IMR-90 (cell line): ENCODE measurements at regions not wholly inside any gene's neighbourhood (a gene's known extent, or its start where the extent isn't known, plus 50 kb on each side); places are given as distances from the start of the nearest gene placed in this dataset.

ENCODE experiments used
- ATAC-seq: fragments of 200-7000 bp; cut with Tn5 transposase; 2 replicates; pipeline ENCODE4 v1.9.1; 2020; ENCODE audit warnings: low read depth, mild to moderate bottlenecking, moderate library complexity
- BruUV-seq: library from RNA; stranded (reverse); fragments of 400-500 nt; replicated peaks from 2 replicates; lab custom pipeline; 2021; lab: Mats Ljungman, UMichigan
- CTCF ChIA-PET: fragments of 300-600 bp; formaldehyde crosslinking; extraction: SDS; loops from one replicate; lab custom pipeline; 2021; ENCODE audit warnings: antibody characterized with exemption; lab: Yijun Ruan, JAX
- POLR2A ChIA-PET: fragments of 300-600 bp; sonication (Branson Sonifier 250); formaldehyde crosslinking; loops from one replicate; lab custom pipeline; 2022; ENCODE audit warnings: antibody characterized with exemption; ENCODE audit not compliant: unreplicated experiment; lab: Charles Lee
- DNase-seq: peaks from one replicate; pipeline ENCODE4 v3.0.0; 2013
- H2AFZ ChIP-seq: replicated peaks from 2 replicates; pipeline ENCODE3; 2013; ENCODE audit warnings: low read length, mild to moderate bottlenecking; ENCODE audit not compliant: poor library complexity
- H2AK5ac ChIP-seq: 2 replicates; pipeline ENCODE4 v1.6.1; 2013; ENCODE audit warnings: low read depth, low read length, inconsistent platforms
- H2AK9ac ChIP-seq: replicated peaks from 2 replicates; pipeline ENCODE3; 2013; ENCODE audit warnings: mild to moderate bottlenecking, low read depth, low read length, moderate library complexity; ENCODE audit not compliant: poor library complexity
- H2BK120ac ChIP-seq: 2 replicates; pipeline ENCODE4 v1.6.1; 2013; ENCODE audit warnings: low read depth, low read length, inconsistent platforms
- H2BK15ac ChIP-seq: 3 replicates; pipeline ENCODE4 v1.6.1; 2013; ENCODE audit warnings: low read depth, low read length, inconsistent platforms
- H2BK20ac ChIP-seq: 2 replicates; pipeline ENCODE4 v1.6.1; 2013; ENCODE audit warnings: low read depth, mild to moderate bottlenecking, inconsistent platforms, low read length, moderate library complexity
- H2BK5ac ChIP-seq: 2 replicates; pipeline ENCODE4 v1.6.1; 2013; ENCODE audit warnings: mild to moderate bottlenecking, low read depth, low read length, inconsistent platforms; ENCODE audit not compliant: poor library complexity, severe bottlenecking
- H3K14ac ChIP-seq: replicated peaks from 2 replicates; pipeline ENCODE4 v1.6.1; 2013; ENCODE audit warnings: low read depth, low read length, inconsistent platforms
- H3K18ac ChIP-seq: 2 replicates; pipeline ENCODE4 v1.6.1; 2013; ENCODE audit warnings: low read depth, low read length, control low read depth
- H3K23ac ChIP-seq: 2 replicates; pipeline ENCODE4 v1.6.1; 2013; ENCODE audit warnings: low read depth, low read length, inconsistent platforms
- H3K27ac ChIP-seq: 2 replicates; pipeline ENCODE4 v1.5.1; 2013; ENCODE audit warnings: mild to moderate bottlenecking, control low read depth, low read length; ENCODE audit not compliant: insufficient read depth
- H3K27me3 ChIP-seq: 2 replicates; pipeline ENCODE4 v1.6.1; 2013; ENCODE audit warnings: low read length; ENCODE audit not compliant: control insufficient read depth, insufficient read depth
- H3K36me3 ChIP-seq: 2 replicates; pipeline ENCODE4 v1.6.1; 2013; ENCODE audit warnings: low read length, mixed read lengths; ENCODE audit not compliant: control insufficient read depth, insufficient read depth
- H3K4ac ChIP-seq: 2 replicates; pipeline ENCODE4 v1.6.1; 2013; ENCODE audit warnings: low read depth, low read length, inconsistent platforms
- H3K4me1 ChIP-seq: 2 replicates; pipeline ENCODE4 v1.6.1; 2013; ENCODE audit warnings: low read length, mixed read lengths; ENCODE audit not compliant: control insufficient read depth, insufficient read depth
- H3K4me2 ChIP-seq: 2 replicates; pipeline ENCODE4 v1.6.1; 2013; ENCODE audit warnings: low read depth, mild to moderate bottlenecking, control low read depth, low read length, moderate library complexity
- H3K4me3 ChIP-seq: 2 replicates; pipeline ENCODE4 v1.5.1; 2013; ENCODE audit warnings: low read depth, mild to moderate bottlenecking, control low read depth, low read length, moderate library complexity; ENCODE audit not compliant: insufficient read depth
- H3K56ac ChIP-seq: 2 replicates; pipeline ENCODE4 v1.6.1; 2013; ENCODE audit warnings: low read length, inconsistent platforms; ENCODE audit not compliant: insufficient read depth; ENCODE audit errors: extremely low read depth
- H3K79me1 ChIP-seq, 2 experiments: 2 replicates each; pipeline ENCODE4 v1.6.1; 2013; ENCODE audit warnings: low read length in 2 of 2, inconsistent platforms in 1 of 2, low read depth in 1 of 2
- H3K9ac ChIP-seq: 2 replicates; pipeline ENCODE4 v1.6.1; 2013; ENCODE audit warnings: low read depth, low read length, control low read depth
- H3K9me1 ChIP-seq: 2 replicates; pipeline ENCODE4 v1.6.1; 2013; ENCODE audit warnings: low read length, inconsistent platforms; ENCODE audit not compliant: insufficient read depth
- H3K9me3 ChIP-seq: 2 replicates; pipeline ENCODE4 v1.6.1; 2013; ENCODE audit warnings: low read length; ENCODE audit not compliant: control insufficient read depth, insufficient read depth
- H4K20me1 ChIP-seq: 2 replicates; pipeline ENCODE4 v1.6.1; 2013; ENCODE audit warnings: low read length, inconsistent platforms; ENCODE audit not compliant: insufficient read depth
- H4K5ac ChIP-seq: 2 replicates; pipeline ENCODE4 v1.6.1; 2013; ENCODE audit warnings: mild to moderate bottlenecking, low read depth, low read length, control low read depth
- H4K8ac ChIP-seq, 2 experiments: 2 replicates each; pipeline ENCODE4 v1.6.1; 2013; ENCODE audit warnings: low read depth in 2 of 2, low read length in 2 of 2, control low read depth in 1 of 2, inconsistent platforms in 1 of 2
- H4K91ac ChIP-seq: 2 replicates; pipeline ENCODE4 v1.6.1; 2013; ENCODE audit warnings: low read depth, low read length, inconsistent platforms; ENCODE audit not compliant: insufficient read depth
- CEBPB ChIP-seq: IDR thresholded peaks from 2 replicates; pipeline ENCODE4 v1.6.1; 2012; ENCODE audit warnings: low read depth, low read length, improper control_type of control experiment
- CHD1 ChIP-seq: IDR thresholded peaks from 2 replicates; pipeline ENCODE4 v1.6.1; 2012; ENCODE audit warnings: low read depth, low read length, improper control_type of control experiment
- MAFK ChIP-seq: IDR thresholded peaks from 2 replicates; pipeline ENCODE4 v1.6.1; 2012; ENCODE audit warnings: low read depth, low read length, improper control_type of control experiment
- MAZ ChIP-seq: IDR thresholded peaks from 2 replicates; pipeline ENCODE4 v1.6.1; 2012; ENCODE audit warnings: low read depth, mild to moderate bottlenecking, low read length, improper control_type of control experiment, moderate library complexity, borderline replicate concordance
- MXI1 ChIP-seq: IDR thresholded peaks from 2 replicates; pipeline ENCODE4 v1.6.1; 2012; ENCODE audit warnings: low read depth, mild to moderate bottlenecking, low read length, moderate library complexity, borderline replicate concordance
- NFE2L2 ChIP-seq: fragments of 150-350 bp; IDR thresholded peaks from 2 replicates; pipeline ENCODE4 v1.6.1; 2016; ENCODE audit warnings: low read depth, mild to moderate bottlenecking, low read length
- RAD21 ChIP-seq: IDR thresholded peaks from 2 replicates; pipeline ENCODE4 v1.6.1; 2012; ENCODE audit warnings: low read length, improper control_type of control experiment
- RCOR1 ChIP-seq: IDR thresholded peaks from 2 replicates; pipeline ENCODE4 v1.6.1; 2012; ENCODE audit warnings: mild to moderate bottlenecking, low read length, improper control_type of control experiment; ENCODE audit not compliant: insufficient replicate concordance
- RFX5 ChIP-seq: IDR thresholded peaks from 2 replicates; pipeline ENCODE4 v1.8.0; 2012; ENCODE audit warnings: low read depth, mild to moderate bottlenecking, low read length, moderate library complexity
- SMC3 ChIP-seq: fragments of 150-350 bp; IDR thresholded peaks from 2 replicates; pipeline ENCODE4 v1.6.1; 2016; ENCODE audit warnings: low read depth, mild to moderate bottlenecking, antibody characterized with exemption, low read length, moderate library complexity
- WGBS, 2 experiments: methylation state at CpG; one replicate each; pipeline versions ENCODE4 v1.1.5 to v1.1.7; 2013; ENCODE audit warnings: missing lambda C conversion rate in 2 of 2; ENCODE audit not compliant: insufficient read length in 1 of 2; ENCODE audit errors: extremely low coverage in 2 of 2; 5-methylcytosine and 5-hydroxymethylcytosine counted together
- dilution Hi-C: fragments of 300-500 bp; cut with HindIII; formaldehyde crosslinking; loops from one replicate; pipeline ENCODE4 v1.14.3; 2018; ENCODE audit warnings: low sequenced_read_pairs; ENCODE audit not compliant: unreplicated experiment
- in situ Hi-C: fragments of 300-500 bp; cut with MboI; formaldehyde crosslinking; loops from 3 replicates; pipeline ENCODE4 v1.14.3; 2019; ENCODE audit warnings: low sequenced_read_pairs, inconsistent platforms, mixed read lengths
- intact Hi-C: fragments of 100-400 bp; cut with micrococcal nuclease; formaldehyde crosslinking; loops from 2 replicates; pipeline ENCODE4 v1.10.0; 2022
- TF ChIP-seq, protein P1 (sequence below): fragments of 150-350 bp; IDR thresholded peaks from 2 replicates; pipeline ENCODE4 v1.6.1; 2017; ENCODE audit warnings: mild to moderate bottlenecking, antibody characterized with exemption, low read length, low read depth
- TF ChIP-seq, protein P2 (sequence below): fragments of 150-350 bp; IDR thresholded peaks from 2 replicates; pipeline ENCODE4 v1.6.1; 2016; ENCODE audit warnings: low read depth, mild to moderate bottlenecking, low read length, moderate library complexity, borderline replicate concordance
- TF ChIP-seq, protein P3 (sequence below): conservative IDR thresholded peaks from 2 replicates; pipeline ENCODE4 v1.5.1; 2012; ENCODE audit warnings: mild to moderate bottlenecking, low read depth, low read length, improper control_type of control experiment

DNA sequence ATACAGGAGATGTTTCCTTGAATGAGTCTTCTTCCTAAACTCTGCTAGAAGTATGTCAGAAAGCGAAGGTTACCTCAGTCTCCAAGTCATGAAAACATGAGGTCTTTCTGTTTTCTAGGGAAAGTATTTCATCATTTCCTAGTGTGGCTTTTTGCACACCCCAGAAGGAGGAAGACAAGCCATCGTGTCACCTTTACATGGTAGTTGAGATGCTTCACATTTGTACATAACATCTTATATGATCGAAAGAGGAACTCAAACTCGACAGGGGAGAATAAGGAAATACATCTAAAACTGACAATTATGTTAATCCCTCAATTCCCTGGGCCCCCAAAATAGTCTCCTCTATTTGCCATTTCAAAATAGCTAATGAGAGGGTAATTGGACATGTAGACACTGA is 214.1 kb upstream of the PLEKHG7 start:
- intact Hi-C loops, result no loop called here
- Histone ChIP-seq H2AK9ac (no peak overlapping the region), H4K5ac (no peak overlapping the region), H3K14ac (no peak overlapping the region), H3K56ac (no peak overlapping the region), H4K8ac (no peak overlapping the region), H2AK5ac (no peak overlapping the region), H3K4me1 (no peaks in the 10 kb centered on the region), H3K4ac (no peak overlapping the region), H3K23ac (no peak overlapping the region), H2BK120ac (no peak overlapping the region), H3K79me1 (no peaks in the 10 kb centered on the region), H3K18ac (no peak overlapping the region), H3K4me3 (no peak overlapping the region), H3K9me3 (no peaks in the 10 kb centered on the region), H2BK15ac (no peak overlapping the region), H3K27ac (no peak overlapping the region), H3K36me3 (no peaks in the 10 kb centered on the region), H4K91ac (no peak overlapping the region), H3K27me3 (no peaks in the 10 kb centered on the region), H2AFZ (no peak overlapping the region), H3K4me2 (no peak overlapping the region), H3K9ac (no peak overlapping the region), H2BK5ac (no peak overlapping the region), H2BK20ac (no peak overlapping the region), H3K9me1 (no peaks in the 10 kb centered on the region), H4K20me1 (no peaks in the 10 kb centered on the region)
- CTCF ChIA-PET, result no interaction called here
- no CpG with 5 or more reads among the region's 4 CpGs for WGBS, 2 experiments
- DNase-seq, result no peak
- TF ChIP-seq MXI1 (no peak), RCOR1 (no peak), SMC3 (no peak), RFX5 (no peak), RAD21 (no peak), NFE2L2 (no peak), CEBPB (no peak), MAZ (no peak), MAFK (no peak), CHD1 (no peak)
- TF ChIP-seq, protein P1, sequence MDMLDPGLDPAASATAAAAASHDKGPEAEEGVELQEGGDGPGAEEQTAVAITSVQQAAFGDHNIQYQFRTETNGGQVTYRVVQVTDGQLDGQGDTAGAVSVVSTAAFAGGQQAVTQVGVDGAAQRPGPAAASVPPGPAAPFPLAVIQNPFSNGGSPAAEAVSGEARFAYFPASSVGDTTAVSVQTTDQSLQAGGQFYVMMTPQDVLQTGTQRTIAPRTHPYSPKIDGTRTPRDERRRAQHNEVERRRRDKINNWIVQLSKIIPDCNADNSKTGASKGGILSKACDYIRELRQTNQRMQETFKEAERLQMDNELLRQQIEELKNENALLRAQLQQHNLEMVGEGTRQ, result no peak
- TF ChIP-seq, protein P2, sequence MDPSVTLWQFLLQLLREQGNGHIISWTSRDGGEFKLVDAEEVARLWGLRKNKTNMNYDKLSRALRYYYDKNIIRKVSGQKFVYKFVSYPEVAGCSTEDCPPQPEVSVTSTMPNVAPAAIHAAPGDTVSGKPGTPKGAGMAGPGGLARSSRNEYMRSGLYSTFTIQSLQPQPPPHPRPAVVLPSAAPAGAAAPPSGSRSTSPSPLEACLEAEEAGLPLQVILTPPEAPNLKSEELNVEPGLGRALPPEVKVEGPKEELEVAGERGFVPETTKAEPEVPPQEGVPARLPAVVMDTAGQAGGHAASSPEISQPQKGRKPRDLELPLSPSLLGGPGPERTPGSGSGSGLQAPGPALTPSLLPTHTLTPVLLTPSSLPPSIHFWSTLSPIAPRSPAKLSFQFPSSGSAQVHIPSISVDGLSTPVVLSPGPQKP, result no peak
- TF ChIP-seq, protein P3, sequence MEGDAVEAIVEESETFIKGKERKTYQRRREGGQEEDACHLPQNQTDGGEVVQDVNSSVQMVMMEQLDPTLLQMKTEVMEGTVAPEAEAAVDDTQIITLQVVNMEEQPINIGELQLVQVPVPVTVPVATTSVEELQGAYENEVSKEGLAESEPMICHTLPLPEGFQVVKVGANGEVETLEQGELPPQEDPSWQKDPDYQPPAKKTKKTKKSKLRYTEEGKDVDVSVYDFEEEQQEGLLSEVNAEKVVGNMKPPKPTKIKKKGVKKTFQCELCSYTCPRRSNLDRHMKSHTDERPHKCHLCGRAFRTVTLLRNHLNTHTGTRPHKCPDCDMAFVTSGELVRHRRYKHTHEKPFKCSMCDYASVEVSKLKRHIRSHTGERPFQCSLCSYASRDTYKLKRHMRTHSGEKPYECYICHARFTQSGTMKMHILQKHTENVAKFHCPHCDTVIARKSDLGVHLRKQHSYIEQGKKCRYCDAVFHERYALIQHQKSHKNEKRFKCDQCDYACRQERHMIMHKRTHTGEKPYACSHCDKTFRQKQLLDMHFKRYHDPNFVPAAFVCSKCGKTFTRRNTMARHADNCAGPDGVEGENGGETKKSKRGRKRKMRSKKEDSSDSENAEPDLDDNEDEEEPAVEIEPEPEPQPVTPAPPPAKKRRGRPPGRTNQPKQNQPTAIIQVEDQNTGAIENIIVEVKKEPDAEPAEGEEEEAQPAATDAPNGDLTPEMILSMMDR, result no peak
- dilution Hi-C loops, result no loop called here
- BruUV-seq, result no TSS peak
- POLR2A ChIA-PET, result no interaction called here
- ATAC-seq, result no peak
- in situ Hi-C loops, result no loop called here
